Fibroblast of mammary gland (primary cell): ENCODE measurements at regions not wholly inside any gene's neighbourhood (a gene's known extent, or its start where the extent isn't known, plus 50 kb on each side); places are given as distances from the start of the nearest gene placed in this dataset.

Experiments used
- DNase-seq: peaks from one replicate; pipeline ENCODE4 v3.0.0-alpha.2; 2010; ENCODE audit warnings: low read depth
- H3K4me3 ChIP-seq: 2 replicates; pipeline ENCODE4 v1.5.1; 2011; ENCODE audit warnings: low read depth, mild to moderate bottlenecking, low read length, moderate library complexity; ENCODE audit not compliant: control insufficient read depth
- TF ChIP-seq, protein P1 (sequence below): conservative IDR thresholded peaks from 2 replicates; pipeline ENCODE4 v1.5.1; 2011; ENCODE audit warnings: low read depth, low read length, inconsistent platforms; ENCODE audit not compliant: control insufficient read depth, insufficient read depth

DNA sequence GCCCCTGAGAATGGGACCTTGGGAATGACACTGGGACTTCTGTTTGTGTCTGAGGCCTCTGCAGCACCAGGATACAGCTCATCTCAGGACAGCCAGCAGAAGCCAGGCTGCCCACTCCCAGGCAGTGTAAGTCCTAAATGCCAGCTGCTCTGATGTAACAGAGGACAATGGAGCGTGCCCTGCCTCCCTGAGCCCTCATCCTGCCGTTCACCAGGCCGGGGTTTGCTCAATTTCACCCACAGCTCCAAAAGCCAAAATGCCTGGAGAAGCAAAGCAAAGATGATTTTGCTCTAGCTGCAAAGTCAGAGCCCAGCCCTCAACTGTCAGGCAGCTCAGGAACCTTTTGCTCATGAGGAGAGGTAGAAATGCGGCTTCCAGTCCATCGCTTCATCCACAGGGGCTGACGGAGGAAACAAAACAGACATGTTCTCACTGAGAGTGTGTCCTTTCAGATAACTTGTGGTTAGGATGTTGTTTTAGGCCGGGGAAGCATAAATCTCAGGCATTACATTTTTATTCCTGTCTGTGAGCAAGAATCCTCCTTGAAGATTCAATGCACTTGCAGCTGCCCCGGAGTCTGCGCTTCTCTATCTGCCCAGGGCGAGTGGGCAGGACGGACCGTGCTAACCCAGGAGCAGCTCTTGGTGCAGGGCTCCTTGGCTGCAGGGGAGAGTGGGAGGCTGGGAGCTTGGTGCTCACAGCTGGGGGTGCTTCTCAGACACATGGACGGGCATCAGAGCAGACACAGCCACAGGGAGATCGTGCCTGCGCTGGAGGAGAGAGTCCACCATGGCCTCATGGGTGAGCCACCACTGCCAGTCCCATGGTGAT lies 83.2 kb upstream of the CHST15 start:
- H3K4me3 ChIP-seq, result no peak overlapping the region
- no peak for DNase-seq
- TF ChIP-seq, protein P1, sequence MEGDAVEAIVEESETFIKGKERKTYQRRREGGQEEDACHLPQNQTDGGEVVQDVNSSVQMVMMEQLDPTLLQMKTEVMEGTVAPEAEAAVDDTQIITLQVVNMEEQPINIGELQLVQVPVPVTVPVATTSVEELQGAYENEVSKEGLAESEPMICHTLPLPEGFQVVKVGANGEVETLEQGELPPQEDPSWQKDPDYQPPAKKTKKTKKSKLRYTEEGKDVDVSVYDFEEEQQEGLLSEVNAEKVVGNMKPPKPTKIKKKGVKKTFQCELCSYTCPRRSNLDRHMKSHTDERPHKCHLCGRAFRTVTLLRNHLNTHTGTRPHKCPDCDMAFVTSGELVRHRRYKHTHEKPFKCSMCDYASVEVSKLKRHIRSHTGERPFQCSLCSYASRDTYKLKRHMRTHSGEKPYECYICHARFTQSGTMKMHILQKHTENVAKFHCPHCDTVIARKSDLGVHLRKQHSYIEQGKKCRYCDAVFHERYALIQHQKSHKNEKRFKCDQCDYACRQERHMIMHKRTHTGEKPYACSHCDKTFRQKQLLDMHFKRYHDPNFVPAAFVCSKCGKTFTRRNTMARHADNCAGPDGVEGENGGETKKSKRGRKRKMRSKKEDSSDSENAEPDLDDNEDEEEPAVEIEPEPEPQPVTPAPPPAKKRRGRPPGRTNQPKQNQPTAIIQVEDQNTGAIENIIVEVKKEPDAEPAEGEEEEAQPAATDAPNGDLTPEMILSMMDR, result no peak

DNA sequence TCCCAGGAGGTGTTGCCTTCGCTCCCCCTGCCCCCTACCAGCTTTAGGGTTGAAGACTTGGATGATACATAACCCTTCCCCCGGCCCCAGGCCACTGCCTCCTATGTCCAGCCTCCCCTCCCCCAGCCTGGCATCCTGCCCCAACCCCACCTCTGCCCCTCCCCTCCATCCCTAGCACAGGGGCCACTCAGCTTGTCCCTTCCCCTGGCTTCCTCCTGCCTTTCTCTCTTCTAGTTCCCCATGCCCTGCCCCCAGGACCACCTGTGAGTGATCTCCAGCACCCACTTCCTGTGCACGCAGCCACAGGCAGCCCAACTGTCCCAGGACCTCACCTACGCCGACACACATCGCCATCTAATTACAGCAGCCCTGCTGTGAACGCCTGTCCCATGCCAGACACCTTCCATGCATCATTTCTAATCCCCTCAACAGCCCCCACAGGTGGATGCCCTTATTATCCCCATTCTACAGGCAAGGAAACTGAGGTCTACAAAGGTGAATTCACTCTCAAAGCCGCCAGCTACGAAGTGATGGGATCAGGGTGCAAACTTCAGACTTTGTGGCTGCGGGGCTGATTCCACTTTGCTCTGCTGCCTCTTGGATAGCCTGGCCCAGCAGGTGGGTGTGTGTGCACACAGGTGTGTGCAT lies 82.4 kb upstream of the CHST15 start:
- TF ChIP-seq, protein P1, result no peak
- no peak for DNase-seq
- no peak overlapping the region for H3K4me3 ChIP-seq

DNA sequence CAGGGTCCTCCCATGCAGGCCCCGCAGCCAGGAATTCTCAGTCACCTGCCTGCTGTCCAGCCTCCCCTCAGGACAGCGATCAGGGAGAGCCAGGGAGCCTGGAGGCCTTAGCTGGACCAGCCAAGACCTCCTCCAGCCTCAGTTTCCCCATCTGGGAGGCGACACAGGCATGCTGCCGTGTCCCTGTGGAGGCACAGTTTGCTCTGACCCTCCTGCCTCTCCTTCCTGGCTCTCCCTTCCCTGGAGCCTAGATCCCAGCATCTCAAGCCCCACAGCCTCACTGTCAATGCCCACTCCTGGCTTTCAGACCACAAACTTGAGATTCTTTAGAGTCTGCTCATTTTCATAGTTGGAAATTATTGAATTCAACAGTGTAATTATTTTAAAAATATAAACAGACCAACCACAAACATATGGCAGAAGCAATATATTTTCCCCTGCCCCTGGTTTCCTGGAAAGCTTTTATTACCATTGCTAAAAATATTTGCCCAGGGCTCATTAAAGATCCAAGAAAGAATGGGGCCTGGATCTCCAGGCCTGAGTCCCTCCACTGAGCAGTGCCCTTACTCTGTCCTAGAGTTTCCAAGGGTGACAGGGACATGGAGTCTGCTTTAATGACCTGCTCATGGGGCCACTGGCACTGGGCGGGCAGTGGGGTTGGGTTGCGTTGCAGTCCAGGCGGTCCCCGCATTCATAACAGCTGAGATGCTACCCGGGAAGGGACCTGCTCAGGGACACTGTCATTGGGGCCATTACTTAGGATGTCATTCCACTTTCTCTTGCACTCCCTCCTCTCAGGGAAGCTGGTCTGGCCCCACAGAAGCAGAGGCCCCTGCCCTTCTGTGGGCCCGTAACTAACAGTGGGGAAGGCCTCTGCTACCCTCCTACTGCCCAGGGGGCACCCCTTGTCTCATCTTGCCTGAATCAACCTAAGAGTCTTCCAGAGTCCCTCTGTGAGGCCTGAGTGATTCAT lies 81.6 kb upstream of the CHST15 start:
- H3K4me3 ChIP-seq, result no peak overlapping the region
- TF ChIP-seq, protein P1, result no peak
- no peak for DNase-seq

DNA sequence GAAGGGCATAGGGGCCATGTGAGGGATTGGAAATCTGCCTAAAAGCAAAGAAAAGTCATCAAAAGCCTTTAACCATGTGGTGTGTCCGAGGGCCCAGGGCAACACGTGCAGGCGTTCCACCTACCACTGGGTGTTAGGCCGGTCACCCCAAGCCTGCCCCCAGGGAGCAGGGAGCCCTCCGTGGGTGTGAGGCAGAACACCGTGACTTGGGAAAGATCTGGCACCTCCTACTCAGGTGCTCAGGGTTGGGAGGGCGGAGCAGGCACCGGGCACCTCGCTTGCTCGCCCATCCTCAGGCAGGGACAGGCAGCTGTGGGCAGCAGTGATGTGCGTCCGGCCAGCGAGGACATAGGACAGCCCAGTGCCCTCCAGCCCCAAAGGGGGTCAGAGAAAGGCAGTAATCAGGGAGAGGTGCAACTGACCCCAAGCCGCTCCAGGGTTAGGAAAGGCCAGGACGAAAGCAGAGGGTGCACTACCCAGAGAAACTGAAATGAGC lies 80.7 kb upstream of the CHST15 start:
- TF ChIP-seq, protein P1, result no peak

DNA sequence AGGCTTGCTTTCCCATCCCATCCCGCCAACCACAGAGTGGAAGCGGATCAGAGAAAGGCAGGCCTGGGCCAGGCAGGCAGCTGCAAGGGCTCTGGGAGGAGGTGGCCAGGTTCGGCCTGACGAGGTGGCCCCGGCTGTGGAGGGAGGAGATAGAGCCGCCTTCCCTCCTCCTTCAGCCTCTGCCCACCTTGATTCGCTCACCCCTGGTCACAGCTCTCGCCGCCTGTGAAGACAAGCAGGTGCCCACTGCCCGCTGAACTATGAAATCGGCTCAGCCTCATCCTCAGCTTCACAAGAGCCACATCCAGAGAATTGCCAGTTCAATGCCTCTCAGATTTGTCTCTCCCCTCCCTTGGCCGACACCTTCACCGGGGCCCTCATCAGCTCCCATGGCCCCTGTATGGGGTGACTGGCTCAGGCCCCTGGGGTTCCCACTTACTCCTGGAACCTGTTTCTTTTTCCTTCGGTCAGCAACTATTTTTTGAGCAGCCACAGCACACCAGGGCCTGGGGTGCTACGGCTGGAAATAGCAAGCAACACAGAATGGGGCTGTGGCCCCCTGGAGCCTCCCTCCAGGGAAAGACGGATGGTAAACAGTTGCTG lies 80.0 kb upstream of the CHST15 start:
- no peak for DNase-seq
- TF ChIP-seq, protein P1, result no peak
- H3K4me3 ChIP-seq, result no peak overlapping the region

More for the DNA sequence above, 80.7 kb upstream of the CHST15 start:
- no peak for DNase-seq
- no peak overlapping the region for H3K4me3 ChIP-seq
